NOMO-1 treated with DMSO at 0.1 percent for 48 hours (cell line): ENCODE measurements at regions not wholly inside any gene's neighbourhood (a gene's known extent, or its start where the extent isn't known, plus 50 kb on each side); places are given as distances from the start of the nearest gene placed in this dataset.

Source experiments
- DNase-seq: peaks from one replicate; lab custom pipeline; 2025; ENCODE audit not compliant: unreplicated experiment; lab: John Stamatoyannopoulos, UW

GRCh38 chr7:22589641-22590201, 89.7 kb upstream of the STEAP1B start:
- DNase-seq = no peak

GRCh38 chr7:22588351-22588750, 88.4 kb upstream of the STEAP1B start:
- peak; percentile 26 for DNase-seq

- DNase-seq = peak; percentile 88
Measured at GRCh38 chr7:22587322-22587721, 87.3 kb upstream of the STEAP1B start.

GRCh38 chr7:22586786-22587140, 86.8 kb upstream of the STEAP1B start:
- DNase-seq = peak; percentile 12

- no peak for DNase-seq
Measured at GRCh38 chr7:22586101-22586785, 86.3 kb upstream of the STEAP1B start.

- DNase-seq = peak; percentile 75
Measured at GRCh38 chr7:22584179-22584578, 84.2 kb upstream of the STEAP1B start.

- no peak for DNase-seq
Measured at GRCh38 chr7:22582863-22583622, 83.1 kb upstream of the STEAP1B start.

- DNase-seq = peak; percentile 73
Measured at GRCh38 chr7:22581099-22581498, 81.1 kb upstream of the STEAP1B start.

GRCh38 chr7:22579961-22580360, 80.0 kb upstream of the STEAP1B start:
- no peak for DNase-seq

GRCh38 chr7:22578007-22578733, 78.2 kb upstream of the STEAP1B start:
- peak; percentile 41 for DNase-seq

GRCh38 chr7:22577470-22578001, 77.5 kb upstream of the STEAP1B start:
- DNase-seq = peak; percentile 89

- DNase-seq = no peak
Measured at GRCh38 chr7:22576612-22577469, 76.9 kb upstream of the STEAP1B start.

GRCh38 chr7:22574754-22575520, 74.9 kb upstream of the STEAP1B start:
- peak; percentile 70 for DNase-seq

- DNase-seq = no peak
Measured at GRCh38 chr7:22572937-22573336, 72.9 kb upstream of the STEAP1B start.

- no peak for DNase-seq
Measured at GRCh38 chr7:22572292-22572691, 72.3 kb upstream of the STEAP1B start.

- DNase-seq = peak; percentile 26
Measured at GRCh38 chr7:22571766-22572165, 71.8 kb upstream of the STEAP1B start.

- peak; percentile 82 for DNase-seq
Measured at GRCh38 chr7:22569586-22570321, 69.8 kb upstream of the STEAP1B start.

- DNase-seq = no peak
Measured at GRCh38 chr7:22566592-22566991, 66.6 kb upstream of the STEAP1B start.

GRCh38 chr7:22566176-22566575, 66.2 kb upstream of the STEAP1B start:
- no peak for DNase-seq
